GM21528 (cell line): ENCODE measurements at regions not wholly inside any gene's neighbourhood (a gene's known extent, or its start where the extent isn't known, plus 50 kb on each side); places are given as distances from the start of the nearest gene placed in this dataset.
"Not testable (repeated sequence)": the region's sequence is repeated elsewhere in the genome, so short reads cannot be mapped to it uniquely, and the experiment has no call there.

Experiments used
- ATAC-seq: cut with Tn5 transposase; IDR thresholded peaks from one replicate; pipeline ENCODE4 v1.9.1; 2021; ENCODE audit warnings: mild to moderate bottlenecking, moderate library complexity; ENCODE audit not compliant: unreplicated experiment, low FRiP score

DNA sequence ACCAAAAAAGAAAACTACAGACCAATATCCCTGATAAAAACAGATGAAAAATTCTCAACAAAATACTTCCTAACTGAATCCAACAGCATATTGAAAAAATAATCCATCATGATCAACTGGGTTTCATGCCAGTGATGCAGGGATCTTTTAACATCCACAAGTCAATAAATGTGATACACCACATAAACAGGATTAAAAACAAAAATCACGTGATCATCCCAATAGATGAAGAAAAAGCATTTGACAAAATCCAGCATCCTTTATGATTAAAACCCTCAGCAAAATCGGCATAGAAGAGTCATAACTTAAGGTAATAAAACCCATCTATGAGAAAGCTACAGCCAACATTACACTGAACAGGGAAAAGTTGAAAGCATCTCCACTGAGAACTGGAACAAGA is 107.5 kb downstream of the DCLK3 start:
- ATAC-seq: no peak

DNA sequence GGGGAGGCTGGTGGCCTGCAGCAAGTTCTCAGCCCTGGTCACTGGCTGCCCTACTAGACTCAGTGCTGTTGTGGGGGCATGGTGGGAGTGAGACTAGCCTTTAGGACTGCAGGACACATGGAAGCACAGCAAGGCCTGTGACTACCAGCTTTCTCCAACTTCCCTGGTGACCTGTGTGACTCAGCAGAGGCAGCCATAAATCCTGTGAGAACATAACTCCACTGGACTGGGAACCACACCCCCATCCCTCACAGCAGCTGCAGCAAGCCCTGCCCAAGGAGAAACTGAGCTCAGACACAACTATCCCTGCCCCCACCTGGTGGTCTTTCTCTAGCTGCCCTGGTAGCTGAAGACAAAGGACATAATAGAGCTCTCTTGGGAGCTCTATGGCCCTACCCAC is 111.3 kb downstream of the DCLK3 start:
- ATAC-seq: no peak

DNA sequence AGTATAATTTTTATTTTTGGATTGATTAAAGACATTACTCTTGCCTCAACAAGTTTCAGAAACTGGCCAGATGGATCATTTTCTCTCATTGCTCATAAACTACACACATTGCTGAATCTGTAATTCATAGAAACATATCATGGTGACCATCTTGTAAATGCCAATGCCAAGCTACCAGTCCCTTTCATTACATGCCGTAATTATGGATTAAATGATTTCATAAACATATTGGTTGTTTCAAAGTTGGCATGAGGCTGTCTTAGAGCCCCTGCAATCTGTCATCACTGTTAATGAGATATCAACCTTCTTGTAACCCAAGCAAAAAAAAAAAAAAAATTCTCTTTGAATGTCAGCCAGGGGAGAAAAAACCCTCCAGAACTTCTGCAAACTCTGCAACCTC is 112.2 kb downstream of the DCLK3 start:
- ATAC-seq: no peak

GRCh38 chr3:36650271-36650671 is 114.1 kb downstream of the DCLK3 start:
- no peak for ATAC-seq

- ATAC-seq: peak; percentile 16
These were observed 115.2 kb downstream of the DCLK3 start for GRCh38 chr3:36649125-36649524.

- peak; percentile 69 for ATAC-seq
These were observed 115.9 kb downstream of the DCLK3 start for GRCh38 chr3:36648241-36649034.

GRCh38 chr3:36647423-36647853 is 116.9 kb downstream of the DCLK3 start:
- no peak for ATAC-seq

DNA sequence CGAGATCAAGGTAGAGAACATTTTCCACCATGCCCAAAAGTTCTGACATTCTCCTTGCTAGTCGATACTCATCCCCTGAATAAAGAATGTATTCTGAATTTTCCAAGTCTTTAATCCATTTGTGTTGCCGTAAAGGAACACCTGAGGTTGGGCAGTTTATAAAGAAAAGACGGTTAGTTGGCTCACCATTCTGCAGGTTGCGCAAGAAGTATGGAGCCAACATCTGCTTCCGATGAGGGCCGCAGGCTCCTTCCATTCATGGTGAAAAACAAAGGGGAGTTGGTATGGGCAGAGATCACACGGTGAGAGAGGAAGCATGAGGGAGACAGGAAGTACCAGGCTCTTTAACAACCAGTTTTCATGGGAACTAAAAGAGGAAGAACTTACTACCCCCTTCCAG is 121.2 kb downstream of the DCLK3 start:
- no peak for ATAC-seq

DNA sequence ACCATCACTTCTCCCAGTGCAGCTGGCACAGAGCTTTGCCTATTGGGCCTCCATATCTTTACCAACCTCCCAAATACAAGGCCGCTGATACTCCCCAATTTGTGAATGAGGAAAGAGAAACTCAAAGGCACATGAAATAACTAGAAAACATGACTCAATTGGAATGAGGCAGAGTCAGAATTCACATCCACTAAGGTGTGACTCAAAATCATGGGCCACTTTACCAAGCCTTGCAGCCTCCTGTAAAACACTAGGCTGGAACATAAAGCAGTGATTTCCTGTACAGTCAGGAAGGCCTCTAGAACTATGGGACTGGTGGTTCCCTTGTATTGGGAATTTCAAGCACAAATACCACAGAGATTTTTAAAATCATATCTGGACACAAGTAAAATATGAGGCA is 128.6 kb downstream of the DCLK3 start:
- ATAC-seq: no peak

GRCh38 chr3:36633897-36634296 is 130.5 kb downstream of the DCLK3 start:
- ATAC-seq: not testable (repeated sequence)

DNA sequence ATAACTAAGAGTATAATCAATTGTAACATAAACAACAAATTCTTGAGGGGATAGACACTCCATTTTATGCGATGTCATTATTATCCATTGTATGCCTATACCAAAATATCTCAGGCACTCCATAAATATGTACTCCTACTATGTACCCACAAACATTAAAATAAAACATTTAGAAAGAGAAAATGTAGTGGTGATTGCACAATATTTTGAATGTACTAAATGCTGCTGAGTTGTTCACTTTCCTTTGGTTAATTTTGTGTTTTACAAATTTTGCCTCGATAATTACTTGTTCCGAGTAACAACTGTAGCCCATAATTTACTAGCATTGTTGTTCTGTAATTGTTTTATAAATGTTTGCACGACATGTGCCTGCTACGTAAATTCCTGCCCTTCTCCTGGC is 131.3 kb downstream of the DCLK3 start:
- no peak for ATAC-seq

GRCh38 chr3:36631549-36631948 is 132.8 kb downstream of the DCLK3 start:
- no peak for ATAC-seq

GRCh38 chr3:36615861-36616260 is 148.5 kb downstream of the DCLK3 start:
- ATAC-seq: no peak

DNA sequence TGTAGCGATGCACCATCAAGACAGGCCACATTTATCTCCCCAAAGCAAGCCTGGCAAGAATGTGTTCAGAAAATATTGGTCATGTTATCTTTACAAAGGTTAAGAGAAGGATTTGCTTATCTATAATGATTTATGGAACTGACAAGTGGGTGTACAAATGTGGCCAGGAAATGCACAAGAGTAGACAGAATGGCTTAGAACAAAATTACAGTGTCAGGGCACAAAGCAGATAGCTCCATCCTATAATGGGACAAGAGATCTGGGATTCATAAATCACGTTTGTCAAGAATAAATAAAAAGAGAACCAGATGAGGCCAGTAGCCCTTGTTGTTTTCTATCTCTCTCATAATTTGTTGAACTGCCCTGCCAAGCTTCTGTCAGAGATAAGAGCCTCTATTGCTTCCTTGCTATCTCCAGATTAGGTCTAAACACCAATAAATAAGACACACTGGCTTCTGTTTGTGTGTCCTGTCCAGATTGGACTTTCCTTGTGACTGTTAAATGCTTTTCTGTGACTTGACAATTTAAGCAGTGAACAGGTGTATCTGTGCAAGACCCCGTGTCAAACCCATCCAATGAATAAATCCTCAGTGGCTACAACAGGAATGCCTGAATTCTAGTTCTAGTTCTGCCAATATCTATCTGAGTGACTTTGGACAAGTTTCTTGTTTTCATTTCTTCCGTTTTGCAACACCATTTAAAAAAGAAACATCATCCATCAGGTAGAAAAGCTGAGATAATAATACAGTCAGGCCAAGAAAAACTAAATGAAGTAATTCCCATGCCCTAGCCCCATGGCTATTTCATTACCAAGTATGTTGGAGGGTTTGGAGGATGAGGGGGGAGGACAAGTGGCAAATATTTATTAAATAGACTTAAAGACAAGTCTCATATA is 157.2 kb downstream of the DCLK3 start:
- no peak for ATAC-seq

GRCh38 chr3:36603423-36603822 is 160.9 kb downstream of the DCLK3 start:
- ATAC-seq: no peak

- no peak for ATAC-seq
These were observed 163.9 kb downstream of the DCLK3 start for GRCh38 chr3:36600404-36600803.
